ENCODE measurements at regions not wholly inside any gene's neighbourhood (a gene's known extent, or its start where the extent isn't known, plus 50 kb on each side); places are given as distances from the start of the nearest gene placed in this dataset.

- DNase-seq = no peak
Observed at GRCh38 chr9:103949096-103949495, 145.0 kb upstream of the SMC2 start.

- no peak for DNase-seq
Observed at GRCh38 chr9:103977163-103977562, 116.9 kb upstream of the SMC2 start.

- no peak for DNase-seq
Observed at GRCh38 chr9:103978396-103978795, 115.7 kb upstream of the SMC2 start.

- DNase-seq = no peak
Observed at GRCh38 chr9:103981912-103982311, 112.2 kb upstream of the SMC2 start.

- DNase-seq = no peak
Observed at GRCh38 chr9:103985077-103985476, 109.0 kb upstream of the SMC2 start.

- DNase-seq = no peak
Observed at GRCh38 chr9:103988821-103989220, 105.3 kb upstream of the SMC2 start.

GRCh38 chr9:103990311-103990710, 103.8 kb upstream of the SMC2 start:
- no peak for DNase-seq

GRCh38 chr9:103991001-103991400, 103.1 kb upstream of the SMC2 start:
- no peak for DNase-seq

GRCh38 chr9:103991698-103992097, 102.4 kb upstream of the SMC2 start:
- no peak for DNase-seq

GRCh38 chr9:103992938-103993579, 101.0 kb upstream of the SMC2 start:
- no peak for DNase-seq

GRCh38 chr9:103997856-103998370, 96.2 kb upstream of the SMC2 start:
- no peak for DNase-seq

GRCh38 chr9:103999375-104000062, 94.6 kb upstream of the SMC2 start:
- DNase-seq = no peak

GRCh38 chr9:104009826-104010225, 84.3 kb upstream of the SMC2 start:
- no peak for DNase-seq

GRCh38 chr9:104022083-104022482, 72.0 kb upstream of the SMC2 start:
- DNase-seq = no peak

GRCh38 chr9:104025104-104025503, 69.0 kb upstream of the SMC2 start:
- DNase-seq = no peak

- no peak for DNase-seq
Observed at GRCh38 chr9:104025945-104026344, 68.2 kb upstream of the SMC2 start.

GRCh38 chr9:104027295-104027694, 66.8 kb upstream of the SMC2 start:
- DNase-seq = no peak

GRCh38 chr9:104028827-104029226, 65.3 kb upstream of the SMC2 start:
- DNase-seq = no peak

Data from femur (tissue), 1 donor.